ENCODE measurements at regions not wholly inside any gene's neighbourhood (a gene's known extent, or its start where the extent isn't known, plus 50 kb on each side); places are given as distances from the start of the nearest gene placed in this dataset.
A peak's percentile ranks its signal among the peaks of the same experiment; 100 is the strongest.
"Not testable (repeated sequence)": the region's sequence is repeated elsewhere in the genome, so short reads cannot be mapped to it uniquely, and the experiment has no call there.

DNA sequence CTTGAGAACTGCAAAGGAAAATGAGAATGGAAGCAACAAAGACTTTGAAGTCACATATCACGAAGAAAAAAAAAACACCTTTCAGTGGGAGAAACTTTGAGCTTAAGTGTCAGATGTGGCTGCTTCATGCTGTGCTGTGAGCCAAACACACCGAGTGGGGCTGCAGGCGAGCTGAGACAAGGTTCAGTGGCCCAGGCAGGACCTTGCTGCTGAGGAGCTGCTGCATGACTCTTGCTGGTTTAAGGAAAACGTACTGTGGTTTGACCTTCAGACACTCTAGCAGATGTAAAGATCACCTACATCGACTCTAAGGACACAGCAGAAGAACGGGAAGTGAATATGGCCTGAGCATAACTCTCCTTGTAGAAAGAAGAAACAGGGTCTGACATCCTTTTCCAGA lies 118.1 kb upstream of the OR4E1 start:
- FAIRE-seq: no peak
- Histone ChIP-seq H3K4me2 (ENCODE audit: low read depth, low read length) (no peak overlapping the region), H2AFZ (ENCODE audit: low read length) (no peak overlapping the region), H3K4me3 (replicated peaks in 1 of 3; ENCODE audit: insufficient read depth in 1 of 3, low read depth in 2 of 3, low read length in 3 of 3) (no peak overlapping the region), H3K9me3 (ENCODE audit: low read length) (no peaks in the 10 kb centered on the region), H3K4me1 (ENCODE audit: insufficient read depth, low read length) (no peaks in the 10 kb centered on the region), H3K79me2 (ENCODE audit: insufficient read depth, low read length) (no peaks in the 10 kb centered on the region), H4K20me1 (ENCODE audit: insufficient read depth, low read length) (no peaks in the 10 kb centered on the region), H3K27me3 (ENCODE audit: control insufficient read depth in 1 of 2, insufficient read depth in 2 of 2, low read length in 2 of 2) (no peaks in the 10 kb centered on the region), H3K27ac (ENCODE audit: extremely low read length, insufficient read depth, low read length) (no peak overlapping the region), H3K9ac (ENCODE audit: insufficient read depth, low read depth, low read length) (no peak overlapping the region), H3K36me3 (replicated peaks in 1 of 2; ENCODE audit: control insufficient read depth in 1 of 2, insufficient read depth in 2 of 2, low read length in 2 of 2) (no peaks in the 10 kb centered on the region)
- 2% methylated on average over 6 of the region's 6 CpGs for WGBS (ENCODE audit: low lambda C conversion rate)
- POLR2A ChIA-PET: no interaction called here
- BruUV-seq (replicated peaks): no TSS peak
- no peak for DNase-seq (ENCODE audit: low spot score)
- in situ Hi-C loops (cut with HindIII; ENCODE audit: extremely low pct_ligation_motif_present, low pct_unique_long_range_greater_than_20kb) (no loop called here), intact Hi-C loops (cut with micrococcal nuclease; ENCODE audit: unreplicated experiment) (no loop called here)
- CTCF ChIA-PET (ENCODE audit: low intra/inter-chr PET ratio, low total read pairs): no interaction called here
- TF ChIP-seq FOXK1 (CRISPR knock-in tag; IDR thresholded peaks at IDR 0.05; ENCODE audit: borderline replicate concordance, low read depth) (no peak), ZNF468 (CRISPR knock-in tag; IDR thresholded peaks at IDR 0.05) (no peak), ZNF496 (CRISPR knock-in tag; IDR thresholded peaks at IDR 0.05; ENCODE audit: insufficient replicate concordance) (no peak), NFIB (CRISPR knock-in tag; IDR thresholded peaks at IDR 0.05; ENCODE audit: borderline replicate concordance) (no peak)
- TF ChIP-seq, protein P1, sequence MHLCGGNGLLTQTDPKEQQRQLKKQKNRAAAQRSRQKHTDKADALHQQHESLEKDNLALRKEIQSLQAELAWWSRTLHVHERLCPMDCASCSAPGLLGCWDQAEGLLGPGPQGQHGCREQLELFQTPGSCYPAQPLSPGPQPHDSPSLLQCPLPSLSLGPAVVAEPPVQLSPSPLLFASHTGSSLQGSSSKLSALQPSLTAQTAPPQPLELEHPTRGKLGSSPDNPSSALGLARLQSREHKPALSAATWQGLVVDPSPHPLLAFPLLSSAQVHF (CRISPR knock-in tag; IDR thresholded peaks at IDR 0.05): no peak
- ATAC-seq: no peak

DNA sequence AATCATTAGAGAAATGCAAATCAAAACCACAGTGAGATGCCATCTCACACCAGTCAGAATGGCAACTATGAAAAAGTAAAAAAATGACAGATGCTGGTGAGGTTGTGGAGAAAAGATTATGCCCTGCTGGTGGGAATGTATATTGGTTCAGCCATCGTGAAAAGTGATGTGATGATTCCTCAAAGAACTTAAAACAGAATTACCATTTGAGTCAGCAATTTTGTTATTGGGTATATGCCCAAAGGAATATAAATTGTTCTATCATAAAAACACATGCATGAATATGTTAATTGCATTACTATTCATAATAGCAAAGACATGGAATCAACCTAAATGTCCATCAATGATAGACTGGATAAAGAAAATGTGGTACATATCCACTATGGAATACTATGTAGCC lies 115.1 kb upstream of the OR4E1 start:
- H2AFZ ChIP-seq (ENCODE audit: low read length); BruUV-seq (replicated peaks); H3K27me3 ChIP-seq (ENCODE audit: control insufficient read depth in 1 of 2, insufficient read depth in 2 of 2, low read length in 2 of 2); H3K79me2 ChIP-seq (ENCODE audit: insufficient read depth, low read length); H3K9me3 ChIP-seq (ENCODE audit: low read length); H3K4me2 ChIP-seq (ENCODE audit: low read depth, low read length); intact Hi-C loops (cut with micrococcal nuclease; ENCODE audit: unreplicated experiment); H3K4me1 ChIP-seq (ENCODE audit: insufficient read depth, low read length); CTCF ChIA-PET (ENCODE audit: low intra/inter-chr PET ratio, low total read pairs); DNase-seq (ENCODE audit: low spot score); H3K9ac ChIP-seq (ENCODE audit: insufficient read depth, low read depth, low read length); POLR2A ChIA-PET; H3K36me3 ChIP-seq (replicated peaks in 1 of 2; ENCODE audit: control insufficient read depth in 1 of 2, insufficient read depth in 2 of 2, low read length in 2 of 2); in situ Hi-C loops (cut with HindIII; ENCODE audit: extremely low pct_ligation_motif_present, low pct_unique_long_range_greater_than_20kb); H4K20me1 ChIP-seq (ENCODE audit: insufficient read depth, low read length); FAIRE-seq; H3K4me3 ChIP-seq (replicated peaks in 1 of 3; ENCODE audit: insufficient read depth in 1 of 3, low read depth in 2 of 3, low read length in 3 of 3); H3K27ac ChIP-seq (ENCODE audit: extremely low read length, insufficient read depth, low read length): not testable (repeated sequence)
- peak; percentile 38; the same call in 1 of the 3 replicates for ATAC-seq
- TF ChIP-seq MAFF (IDR thresholded peaks at IDR 0.05; ENCODE audit: low read depth, low read length) (peak; percentile 47; the same call in 1 of the 2 replicates), MAFK (conservative IDR thresholded peaks at IDR 0.05 in 1 of 2, IDR thresholded peaks at IDR 0.05 in 1 of 2; ENCODE audit: low read length in 2 of 2) (peak; percentile 74 to 82)
- WGBS (ENCODE audit: low lambda C conversion rate): 0% methylated on average over 1 of the region's 1 CpG

DNA sequence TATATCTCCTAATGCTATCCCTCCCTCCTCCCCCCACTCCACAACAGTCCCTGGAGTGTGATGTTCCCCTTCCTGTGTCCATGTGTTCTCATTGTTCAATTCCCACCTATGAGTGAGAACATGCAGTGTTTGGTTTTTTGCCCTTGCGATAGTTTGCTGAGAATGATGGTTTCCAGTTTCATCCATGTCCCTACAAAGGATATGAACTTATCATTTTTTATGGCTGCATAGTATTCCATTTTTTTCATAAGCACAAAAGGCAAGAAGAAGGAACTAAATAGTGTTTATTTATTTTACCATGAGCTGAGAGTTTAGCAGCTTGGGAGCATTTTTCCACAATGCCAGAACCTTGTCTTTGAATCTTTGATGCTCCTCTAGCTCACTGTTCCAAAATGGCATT lies 113.6 kb upstream of the OR4E1 start:
- H3K4me1 ChIP-seq (ENCODE audit: insufficient read depth, low read length); H3K9me3 ChIP-seq (ENCODE audit: low read length); in situ Hi-C loops (cut with HindIII; ENCODE audit: extremely low pct_ligation_motif_present, low pct_unique_long_range_greater_than_20kb); H3K36me3 ChIP-seq (replicated peaks in 1 of 2; ENCODE audit: control insufficient read depth in 1 of 2, insufficient read depth in 2 of 2, low read length in 2 of 2); DNase-seq (ENCODE audit: low spot score); BruUV-seq (replicated peaks); ATAC-seq; POLR2A ChIA-PET; intact Hi-C loops (cut with micrococcal nuclease; ENCODE audit: unreplicated experiment); H4K20me1 ChIP-seq (ENCODE audit: insufficient read depth, low read length); H3K27me3 ChIP-seq (ENCODE audit: control insufficient read depth in 1 of 2, insufficient read depth in 2 of 2, low read length in 2 of 2); FAIRE-seq; H3K4me2 ChIP-seq (ENCODE audit: low read depth, low read length); H3K4me3 ChIP-seq (replicated peaks in 1 of 3; ENCODE audit: insufficient read depth in 1 of 3, low read depth in 2 of 3, low read length in 3 of 3); H3K27ac ChIP-seq (ENCODE audit: extremely low read length, insufficient read depth, low read length); H3K79me2 ChIP-seq (ENCODE audit: insufficient read depth, low read length); H3K9ac ChIP-seq (ENCODE audit: insufficient read depth, low read depth, low read length); H2AFZ ChIP-seq (ENCODE audit: low read length); CTCF ChIA-PET (ENCODE audit: low intra/inter-chr PET ratio, low total read pairs): not testable (repeated sequence)
- 24% methylated on average over 1 of the region's 1 CpG for WGBS (ENCODE audit: low lambda C conversion rate)

All from HepG2 (cell line).